Muscle of back (tissue), 3 donors: ENCODE measurements at regions not wholly inside any gene's neighbourhood (a gene's known extent, or its start where the extent isn't known, plus 50 kb on each side); places are given as distances from the start of the nearest gene placed in this dataset.
"Not testable (repeated sequence)": the region's sequence is repeated elsewhere in the genome, so short reads cannot be mapped to it uniquely, and the experiment has no call there.

Source experiments
- DNase-seq, 3 donors: peaks; one replicate each; pipeline versions ENCODE4 v3.0.0 to v3.0.0-alpha.2; 2013

DNA sequence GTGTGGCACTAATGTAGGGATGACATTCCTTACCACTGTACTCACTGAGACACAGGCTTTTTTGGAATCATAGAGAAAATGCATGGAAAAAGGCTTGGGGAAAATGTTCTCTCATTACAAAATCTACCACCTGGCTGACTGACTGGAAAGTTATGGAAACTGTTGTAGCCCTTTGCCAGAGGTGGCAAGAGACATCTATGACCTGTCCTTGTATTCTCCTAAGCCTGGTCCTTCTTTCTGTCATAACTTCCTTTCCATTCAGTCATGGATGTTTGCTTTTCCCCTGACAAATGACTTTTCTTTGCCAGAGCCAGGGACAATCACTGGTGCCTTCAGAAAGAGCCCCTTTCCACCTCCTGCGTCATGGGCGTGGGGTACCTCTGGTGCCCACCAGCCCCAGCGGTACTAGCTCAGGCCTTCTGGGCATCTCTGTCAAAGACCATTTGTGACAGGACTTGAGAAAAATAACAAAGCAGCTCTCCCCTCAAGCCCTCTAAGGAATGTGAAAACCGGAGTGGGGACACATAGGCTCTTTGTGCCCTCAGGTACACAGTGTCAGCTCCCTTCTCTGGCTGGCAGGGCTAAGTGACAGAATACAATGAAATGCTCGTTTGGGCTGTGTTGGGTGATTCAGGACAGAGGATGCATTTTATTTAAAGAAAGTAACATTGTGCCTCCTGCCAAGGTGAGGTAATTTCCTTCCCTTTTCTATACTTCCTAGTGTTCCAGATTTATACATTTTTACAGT lies 381.1 kb upstream of the RASGRP1 start:
- peak in 1 of 3 donors; percentile 10 for DNase-seq

DNA sequence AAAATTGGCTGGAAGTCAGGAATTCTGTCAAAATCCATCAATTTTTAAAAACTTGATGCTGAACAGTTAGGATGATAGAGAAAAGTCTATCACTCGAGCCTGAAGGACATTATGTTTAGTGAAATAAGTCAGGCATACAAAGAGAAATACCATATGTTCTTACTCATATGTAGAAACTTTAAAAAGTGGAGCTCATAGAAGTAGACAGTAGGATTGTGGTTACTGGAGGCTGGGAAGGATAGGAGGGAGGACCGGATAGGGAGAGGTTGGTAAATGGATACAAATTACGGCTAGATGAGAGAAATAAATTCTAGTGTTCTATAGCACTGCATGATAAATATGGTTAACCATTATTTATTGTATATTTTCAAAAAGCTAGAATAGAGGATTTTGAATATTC lies 389.5 kb upstream of the RASGRP1 start:
- DNase-seq = no peak

- peak in 1 of 3 donors; percentile 17 for DNase-seq
These were observed 396.8 kb upstream of the RASGRP1 start for GRCh38 chr15:38961456-38961855.

DNA sequence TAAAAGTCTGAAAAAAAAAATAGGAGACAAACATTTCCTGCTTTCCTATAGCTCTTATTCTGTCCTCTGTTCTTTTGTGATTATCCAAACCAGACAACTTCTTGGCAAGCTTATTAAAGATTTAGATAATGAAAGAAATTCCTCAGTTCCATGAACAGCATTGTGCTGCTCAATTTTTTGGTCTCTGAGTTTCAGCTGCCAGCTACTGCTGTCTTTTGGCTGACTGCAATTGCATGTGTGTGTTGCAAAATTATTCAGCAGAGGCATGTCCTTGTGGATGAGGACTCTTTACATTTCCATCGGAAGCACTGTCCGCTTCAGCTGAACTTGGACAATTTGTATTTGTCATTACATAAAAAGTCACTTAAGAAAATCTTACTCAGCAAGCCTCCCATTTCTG lies 397.3 kb upstream of the RASGRP1 start:
- peak; percentile 43 to 83 (median 67) for DNase-seq

- no peak for DNase-seq
These were observed 408.2 kb upstream of the RASGRP1 start for GRCh38 chr15:38972831-38973230.

- no peak for DNase-seq
These were observed 410.8 kb upstream of the RASGRP1 start for GRCh38 chr15:38975282-38975990.

DNA sequence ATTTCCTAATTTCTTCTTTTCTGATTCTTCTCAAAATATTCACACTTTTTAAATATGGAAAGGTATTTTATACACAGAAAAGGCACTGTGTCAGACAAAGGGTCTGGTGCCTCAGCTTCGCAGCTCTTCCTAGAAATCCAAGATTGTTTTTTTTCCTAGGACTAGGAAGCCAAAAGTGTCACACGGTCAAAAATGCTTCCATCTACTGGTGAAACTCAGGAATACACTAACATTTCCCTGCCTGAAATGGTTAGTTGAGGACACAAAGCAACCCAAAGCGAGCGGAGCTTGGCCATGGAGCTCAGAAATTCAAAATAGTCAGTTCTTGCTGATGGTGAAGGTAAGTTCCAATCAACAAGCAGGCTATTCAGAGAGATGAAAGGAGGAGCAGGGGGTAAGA lies 426.5 kb upstream of the RASGRP1 start:
- peak; percentile 33 to 53 (median 34) for DNase-seq

DNA sequence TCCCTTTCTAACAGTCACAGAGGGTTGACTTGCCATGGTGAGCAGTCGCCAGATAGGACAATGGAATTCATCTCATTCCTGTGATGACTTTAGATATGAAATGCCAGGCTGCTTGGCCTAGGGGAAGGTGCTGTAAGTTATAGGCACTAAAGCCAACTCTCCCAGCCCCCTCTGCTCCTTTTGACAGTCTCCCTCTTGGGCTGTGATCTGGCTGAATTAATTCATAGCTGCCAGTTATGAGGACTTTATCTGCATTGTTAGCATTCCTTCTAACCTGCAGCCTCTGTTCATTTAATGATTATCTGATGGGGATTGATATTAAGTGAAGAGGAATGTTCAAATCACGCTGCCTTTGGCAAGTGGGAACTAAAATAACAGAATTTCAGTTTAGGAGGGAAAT lies 427.1 kb upstream of the RASGRP1 start:
- no peak for DNase-seq

DNA sequence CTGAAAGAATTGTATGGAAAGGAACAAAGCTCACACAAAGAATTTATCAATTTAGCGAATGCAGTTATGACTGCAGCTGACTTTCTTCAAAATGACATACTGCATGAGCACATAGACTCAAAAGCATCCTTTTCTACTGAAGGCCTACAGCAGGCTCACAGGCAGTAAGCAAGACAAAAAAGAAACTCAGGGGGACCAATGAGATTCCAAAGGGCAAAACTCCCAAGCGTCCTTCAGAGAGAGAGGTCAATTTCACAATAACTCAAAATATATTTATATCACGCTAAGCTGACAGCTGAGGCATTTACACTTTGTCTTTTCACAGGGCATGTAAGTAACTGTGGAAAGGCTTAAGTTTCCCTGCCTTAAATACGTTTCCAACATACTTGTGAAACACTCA lies 427.9 kb upstream of the RASGRP1 start:
- DNase-seq = no peak

DNA sequence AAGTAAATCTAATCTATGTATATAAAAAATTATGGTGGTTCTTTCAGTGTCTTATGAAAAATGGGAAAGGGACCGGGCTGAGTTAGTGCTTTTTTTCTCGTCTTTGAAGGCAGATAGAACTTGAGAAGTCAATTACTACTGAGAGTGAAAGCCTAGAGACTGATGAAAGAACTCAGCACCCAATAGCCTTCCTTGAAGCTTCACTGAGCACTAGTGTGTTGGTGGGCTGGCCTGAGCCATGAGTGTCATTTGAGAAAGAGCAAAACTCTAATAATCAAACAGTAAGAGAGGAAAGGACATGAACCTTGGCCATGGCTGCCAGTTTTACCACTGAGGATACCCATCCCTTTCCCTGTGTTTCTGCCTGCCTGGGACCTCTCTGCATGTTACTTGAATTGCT lies 428.3 kb upstream of the RASGRP1 start:
- DNase-seq = no peak

GRCh38 chr15:38994310-38994709 lies 429.7 kb upstream of the RASGRP1 start:
- DNase-seq = no peak

DNA sequence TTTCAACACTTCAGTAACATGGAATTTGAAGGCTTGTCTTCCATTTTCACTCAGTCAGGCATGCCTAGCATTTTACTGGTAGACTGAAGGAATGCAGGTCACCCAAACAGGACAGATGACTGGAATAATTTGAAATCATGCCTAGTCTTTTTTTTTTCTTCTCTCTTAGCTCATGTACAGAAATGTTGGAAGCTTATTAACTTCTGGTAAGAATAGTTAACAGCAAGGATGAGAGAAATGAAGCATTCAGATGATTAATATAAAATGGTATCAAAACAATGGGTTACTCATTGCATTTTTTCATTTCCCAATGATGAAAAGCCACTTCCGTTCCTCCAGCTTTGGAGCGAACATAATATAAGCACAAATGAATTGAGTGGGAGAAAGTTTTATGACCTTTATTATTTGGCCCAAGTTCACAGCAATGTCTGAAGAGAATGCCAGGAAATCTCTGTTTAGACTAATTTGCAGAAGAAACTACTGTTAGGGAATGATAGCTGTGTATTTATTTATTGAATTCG lies 431.6 kb upstream of the RASGRP1 start:
- DNase-seq = peak in 2 of 3 donors; percentile 14 to 91

DNA sequence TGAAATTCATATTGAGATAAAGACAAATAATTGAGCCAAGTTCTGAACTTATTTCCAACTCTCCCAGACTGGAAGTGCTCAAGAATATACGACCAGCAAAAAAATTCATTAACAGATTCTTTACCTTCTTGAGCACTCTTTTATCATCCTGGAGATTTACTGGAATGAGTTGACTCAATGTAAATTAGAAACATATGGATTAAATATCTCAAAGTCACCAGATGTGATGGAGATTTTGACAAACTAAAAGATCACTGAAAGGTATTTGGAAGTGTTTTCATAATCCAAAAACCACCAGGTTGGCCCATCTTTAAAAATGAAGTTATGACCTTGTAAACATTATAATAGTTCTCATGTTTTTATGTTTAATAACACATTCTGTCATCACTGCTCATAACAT lies 433.2 kb upstream of the RASGRP1 start:
- peak in 1 of 3 donors; percentile 58 for DNase-seq

GRCh38 chr15:39000008-39000734 lies 435.6 kb upstream of the RASGRP1 start:
- DNase-seq = no peak

GRCh38 chr15:39009740-39010139 lies 445.1 kb upstream of the RASGRP1 start:
- no peak for DNase-seq

DNA sequence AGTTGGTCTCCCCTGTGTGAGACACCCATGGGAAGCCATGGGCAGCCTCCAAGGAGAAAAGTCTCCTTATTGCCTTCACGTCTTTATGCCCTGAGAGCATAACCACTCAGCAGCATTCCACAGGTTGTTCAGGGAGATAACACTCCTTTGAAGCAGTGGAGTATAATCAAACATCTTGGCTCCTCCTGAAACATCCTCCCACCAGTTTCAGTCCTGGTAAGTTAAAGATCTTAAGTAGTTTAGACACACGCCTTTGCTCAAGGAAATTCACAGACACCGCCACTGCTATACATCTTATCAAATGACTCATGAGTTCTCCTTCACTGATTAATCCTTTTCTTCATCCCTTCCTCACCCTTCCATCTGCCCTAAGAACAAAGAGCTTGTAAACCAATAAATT lies 446.5 kb upstream of the RASGRP1 start:
- DNase-seq = not testable (repeated sequence)

GRCh38 chr15:39013262-39013661 lies 448.6 kb upstream of the RASGRP1 start:
- no peak for DNase-seq

DNA sequence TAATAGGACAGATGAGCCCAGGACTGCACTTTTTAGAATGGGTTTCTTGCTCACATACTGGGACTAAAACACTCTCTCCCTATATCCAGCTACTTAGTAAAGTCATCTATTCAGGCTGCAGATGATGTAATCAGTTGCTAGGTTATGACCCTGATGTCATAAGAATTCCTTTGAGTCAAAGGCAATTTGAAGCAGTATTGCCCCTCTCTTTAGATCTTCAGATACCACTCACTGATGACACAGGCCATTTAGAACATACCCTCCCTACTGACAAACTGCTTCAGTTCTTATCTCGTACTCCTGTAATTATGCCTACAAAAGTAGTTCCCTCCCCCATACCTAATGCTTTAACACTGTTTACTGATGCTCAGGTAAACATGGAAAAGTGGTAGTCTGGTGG lies 450.1 kb upstream of the RASGRP1 start:
- DNase-seq = no peak

DNA sequence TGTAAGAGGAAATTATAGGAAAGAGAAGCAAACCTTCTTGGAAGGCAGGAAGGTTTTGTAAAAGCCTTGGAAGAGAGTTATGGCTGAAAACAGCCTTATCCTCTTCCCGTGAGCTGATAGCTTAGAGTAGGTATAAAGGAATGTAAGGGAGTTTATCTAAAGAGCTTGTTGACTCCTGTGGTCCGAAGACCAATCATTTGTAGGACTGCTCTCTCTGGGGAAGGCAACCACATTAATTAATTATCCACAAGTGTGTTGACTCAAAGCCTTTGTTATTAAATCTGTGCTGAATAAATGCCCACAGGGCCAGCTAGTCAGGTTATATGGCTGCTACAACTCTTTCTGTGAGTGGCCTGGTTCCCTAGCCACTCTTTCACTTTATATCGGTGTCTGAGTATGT lies 452.1 kb upstream of the RASGRP1 start:
- no peak for DNase-seq

GRCh38 chr15:39018966-39019365 lies 454.4 kb upstream of the RASGRP1 start:
- DNase-seq = no peak

DNA sequence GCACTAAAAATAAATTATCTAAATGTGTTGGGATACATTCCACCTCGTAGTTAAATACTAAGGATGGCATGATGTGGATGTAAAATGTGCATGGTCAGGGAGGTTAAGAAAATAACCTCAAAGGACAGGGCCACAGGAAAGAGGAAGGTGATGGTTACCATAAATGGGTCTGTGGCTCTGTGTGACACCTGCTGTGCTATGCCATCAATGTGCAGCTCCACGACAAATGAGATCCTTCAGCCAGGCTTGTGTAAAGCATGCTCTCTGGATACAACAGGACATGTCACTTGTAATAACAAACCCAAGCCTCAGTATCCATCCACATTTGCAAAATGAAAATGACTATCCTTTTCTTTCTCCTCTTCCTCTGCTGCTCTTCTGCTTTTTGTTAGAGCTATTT lies 456.7 kb upstream of the RASGRP1 start:
- no peak for DNase-seq

GRCh38 chr15:39022532-39023305 lies 458.1 kb upstream of the RASGRP1 start:
- no peak for DNase-seq
